ENCODE measurements at regions not wholly inside any gene's neighbourhood (a gene's known extent, or its start where the extent isn't known, plus 50 kb on each side); places are given as distances from the start of the nearest gene placed in this dataset.

DNA sequence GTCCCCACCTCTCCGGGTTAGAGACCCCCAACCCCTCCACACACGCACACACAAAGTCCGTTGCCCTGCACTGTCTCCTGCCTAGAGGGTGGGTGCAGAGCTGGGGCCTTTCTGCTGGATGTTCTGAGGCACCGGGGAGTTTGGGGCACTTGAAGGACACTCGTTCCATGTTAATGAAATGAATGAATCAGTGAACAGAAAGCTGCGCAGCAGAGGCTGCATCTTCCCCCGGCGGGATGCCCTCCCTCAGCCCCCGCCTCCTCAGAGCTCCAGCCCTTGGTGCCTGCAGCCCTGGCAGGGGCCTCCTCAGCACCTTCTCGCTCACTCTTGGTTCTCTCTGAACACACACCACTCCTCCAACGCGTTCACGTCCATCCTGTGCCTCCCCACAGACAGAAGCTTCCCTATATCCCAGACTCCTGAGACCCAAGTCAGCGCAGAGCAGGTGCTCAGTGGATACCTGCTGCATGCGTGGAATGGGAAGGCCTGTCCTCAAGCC lies 611.9 kb downstream of the TBC1D22A start:
- Histone ChIP-seq H3K4me3 (ENCODE audit: low read length) (no peak overlapping the region), H3K4me1 (ENCODE audit: control insufficient read depth, insufficient read depth, low read length) (no peaks in the 10 kb centered on the region), H3K27ac (ENCODE audit: low read depth, low read length) (no peak overlapping the region), H3K9ac (ENCODE audit: low read length) (no peak overlapping the region), H3K36me3 (ENCODE audit: control insufficient read depth, insufficient read depth, low read length) (no peaks in the 10 kb centered on the region), H3K27me3 (ENCODE audit: control insufficient read depth, insufficient read depth, low read length) (no peaks in the 10 kb centered on the region)

DNA sequence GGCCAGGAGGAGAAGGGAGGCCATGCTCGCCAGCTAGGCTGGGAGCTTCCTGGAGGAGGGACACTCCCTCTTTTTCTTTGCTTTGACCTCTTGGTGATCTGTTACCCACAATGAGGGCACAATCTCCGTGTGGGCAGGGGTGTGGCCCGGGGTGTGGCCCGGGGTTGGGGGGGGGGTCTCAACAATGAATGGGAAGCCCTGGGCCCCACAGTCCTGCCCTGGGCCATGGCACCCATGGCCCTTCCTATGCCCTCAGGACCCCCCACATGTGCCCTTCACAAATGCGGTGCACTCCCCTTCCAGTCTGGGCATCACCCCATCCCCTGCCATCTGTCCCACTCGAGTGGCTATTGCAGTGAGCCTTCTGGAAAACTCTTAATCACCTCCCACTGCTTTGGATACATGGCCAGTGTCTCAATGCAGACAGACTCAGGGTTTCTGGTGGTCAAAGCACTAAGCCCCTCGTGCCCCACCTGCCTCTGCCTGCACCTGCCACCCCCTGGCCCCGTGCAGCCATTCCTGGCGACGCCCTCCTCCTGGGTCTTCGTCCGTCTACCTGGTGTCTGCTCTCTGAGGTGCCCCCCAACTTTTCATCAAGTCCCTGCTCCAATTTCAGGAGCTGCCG lies 611.3 kb downstream of the TBC1D22A start:
- Histone ChIP-seq H3K9ac (ENCODE audit: low read length) (no peak overlapping the region), H3K4me1 (ENCODE audit: control insufficient read depth, insufficient read depth, low read length) (no peaks in the 10 kb centered on the region), H3K27me3 (ENCODE audit: control insufficient read depth, insufficient read depth, low read length) (no peaks in the 10 kb centered on the region), H3K4me3 (ENCODE audit: low read length) (no peak overlapping the region), H3K27ac (ENCODE audit: low read depth, low read length) (no peak overlapping the region), H3K36me3 (ENCODE audit: control insufficient read depth, insufficient read depth, low read length) (no peaks in the 10 kb centered on the region)

DNA sequence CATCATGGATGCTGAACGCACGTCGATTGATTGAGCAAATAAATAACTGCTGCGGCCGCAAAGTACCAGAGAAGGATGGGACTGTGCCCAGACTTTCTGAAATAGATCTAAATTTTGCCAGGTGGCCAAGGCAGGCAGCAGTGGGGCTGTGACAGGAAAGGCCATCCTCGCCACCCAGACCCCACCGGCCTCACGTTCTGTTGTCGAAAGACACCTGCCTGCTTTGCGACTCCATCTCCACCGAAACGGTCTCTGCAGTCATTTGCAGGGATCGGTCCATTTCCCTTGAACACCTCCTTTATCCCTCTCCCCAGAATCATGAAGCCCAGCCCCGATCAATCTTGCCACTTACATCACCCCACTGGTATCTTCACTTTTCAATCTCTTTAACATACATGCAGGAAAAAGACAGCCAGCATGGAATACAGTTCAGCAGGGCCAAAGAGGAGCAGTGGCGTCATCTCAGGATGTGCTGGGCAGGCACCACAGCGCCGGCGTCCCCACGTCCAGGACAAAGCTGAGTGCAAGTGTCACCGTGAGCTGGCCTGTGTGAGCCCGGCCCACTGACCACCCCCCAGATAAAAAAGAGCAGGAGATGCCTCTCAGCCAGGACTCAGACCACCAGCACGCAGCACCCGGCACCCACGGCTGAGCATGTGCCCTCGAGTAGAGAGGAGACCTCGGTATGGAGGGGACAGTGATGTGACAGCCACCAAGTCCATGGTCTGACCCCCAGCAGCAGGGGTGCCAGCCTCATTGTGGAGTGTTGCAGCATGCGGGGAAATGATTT lies 610.3 kb downstream of the TBC1D22A start:
- no peaks in the 10 kb centered on the region for H3K36me3 ChIP-seq (ENCODE audit: control insufficient read depth, insufficient read depth, low read length)
- H3K27me3 ChIP-seq (ENCODE audit: control insufficient read depth, insufficient read depth, low read length): no peaks in the 10 kb centered on the region
- no peak overlapping the region for H3K9ac ChIP-seq (ENCODE audit: low read length)
- H3K27ac ChIP-seq (ENCODE audit: low read depth, low read length): no peak overlapping the region
- no peak overlapping the region for H3K4me3 ChIP-seq (ENCODE audit: low read length)
- H3K4me1 ChIP-seq (ENCODE audit: control insufficient read depth, insufficient read depth, low read length): no peaks in the 10 kb centered on the region

DNA sequence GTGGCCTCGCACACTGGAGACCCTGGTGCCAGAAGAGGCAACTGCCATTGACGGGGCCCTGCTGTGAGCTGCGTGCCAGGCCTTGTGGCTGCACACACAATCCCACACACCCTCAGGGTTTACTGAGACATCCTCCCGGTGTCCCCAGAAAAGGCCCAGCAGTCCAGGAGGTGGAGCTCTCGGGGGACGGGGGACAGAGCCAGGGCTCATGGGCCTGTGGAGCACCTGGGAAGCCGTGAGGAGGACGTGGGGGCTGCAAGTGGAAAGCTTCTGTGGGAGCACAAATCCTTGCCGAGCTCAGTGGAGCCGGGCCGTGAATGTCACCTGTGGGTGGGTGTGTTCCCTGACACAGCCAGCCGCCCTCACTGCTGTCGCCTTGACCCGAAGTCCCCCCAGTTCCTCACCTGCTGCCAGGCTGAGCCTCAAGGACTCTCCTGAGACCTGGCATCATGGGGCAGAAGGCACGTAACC lies 609.7 kb downstream of the TBC1D22A start:
- Histone ChIP-seq H3K27me3 (ENCODE audit: control insufficient read depth, insufficient read depth, low read length) (no peaks in the 10 kb centered on the region), H3K9ac (ENCODE audit: low read length) (no peak overlapping the region), H3K27ac (ENCODE audit: low read depth, low read length) (no peak overlapping the region), H3K4me3 (ENCODE audit: low read length) (no peak overlapping the region), H3K4me1 (ENCODE audit: control insufficient read depth, insufficient read depth, low read length) (no peaks in the 10 kb centered on the region), H3K36me3 (ENCODE audit: control insufficient read depth, insufficient read depth, low read length) (no peaks in the 10 kb centered on the region)

DNA sequence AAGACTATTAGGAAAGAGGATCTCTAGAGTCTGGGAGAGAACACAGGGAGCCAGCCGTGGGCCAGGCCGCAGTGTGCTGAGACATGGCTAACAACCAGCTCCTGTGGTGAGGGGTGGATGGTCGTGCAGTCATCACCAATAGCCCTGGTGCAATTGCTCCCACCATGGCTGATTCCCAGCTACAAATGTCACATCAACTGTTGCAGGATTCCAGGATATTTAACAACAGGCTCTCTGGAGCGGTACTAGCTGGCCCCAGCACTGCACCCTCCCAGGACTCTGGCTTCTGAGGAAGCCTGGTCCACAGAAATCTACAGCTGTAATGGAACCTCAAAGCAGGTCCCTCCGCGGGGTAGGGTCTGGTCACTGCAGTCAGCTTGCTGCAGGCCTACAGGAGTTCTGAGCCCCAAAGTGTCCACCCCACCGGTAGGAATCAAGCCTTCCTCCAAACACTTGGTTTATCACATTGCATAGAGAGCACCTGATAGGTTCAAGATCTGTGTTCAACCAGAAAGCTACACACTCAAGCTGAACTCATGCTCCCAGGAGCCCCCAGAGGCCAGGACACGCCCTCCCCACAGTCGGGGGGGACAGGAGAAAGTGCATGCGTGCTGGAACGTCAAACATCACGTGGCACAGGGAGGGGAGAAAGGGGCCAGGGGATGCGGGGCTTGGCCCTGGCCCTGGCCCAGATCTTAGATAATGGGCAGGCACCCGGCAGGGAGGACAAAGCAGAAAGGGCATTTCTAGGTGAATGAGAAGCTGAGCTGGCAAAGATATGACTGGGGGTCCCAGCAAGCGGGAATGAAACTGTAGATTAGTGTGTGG lies 609.0 kb downstream of the TBC1D22A start:
- no peak overlapping the region for H3K27ac ChIP-seq (ENCODE audit: low read depth, low read length)
- no peak overlapping the region for H3K4me3 ChIP-seq (ENCODE audit: low read length)
- peaks cover under 1% of the 10 kb centered on the region for H3K27me3 ChIP-seq (ENCODE audit: control insufficient read depth, insufficient read depth, low read length)
- H3K4me1 ChIP-seq (ENCODE audit: control insufficient read depth, insufficient read depth, low read length): no peaks in the 10 kb centered on the region
- no peaks in the 10 kb centered on the region for H3K36me3 ChIP-seq (ENCODE audit: control insufficient read depth, insufficient read depth, low read length)
- H3K9ac ChIP-seq (ENCODE audit: low read length): no peak overlapping the region

- Histone ChIP-seq H3K9ac (ENCODE audit: low read length) (no peak overlapping the region), H3K36me3 (ENCODE audit: control insufficient read depth, insufficient read depth, low read length) (no peaks in the 10 kb centered on the region), H3K27me3 (ENCODE audit: control insufficient read depth, insufficient read depth, low read length) (peaks cover 5% of the 10 kb centered on the region), H3K4me1 (ENCODE audit: control insufficient read depth, insufficient read depth, low read length) (no peaks in the 10 kb centered on the region), H3K4me3 (ENCODE audit: low read length) (no peak overlapping the region), H3K27ac (ENCODE audit: low read depth, low read length) (no peak overlapping the region)
These were observed 608.2 kb downstream of the TBC1D22A start for GRCh38 chr22:47370448-47371262.

DNA sequence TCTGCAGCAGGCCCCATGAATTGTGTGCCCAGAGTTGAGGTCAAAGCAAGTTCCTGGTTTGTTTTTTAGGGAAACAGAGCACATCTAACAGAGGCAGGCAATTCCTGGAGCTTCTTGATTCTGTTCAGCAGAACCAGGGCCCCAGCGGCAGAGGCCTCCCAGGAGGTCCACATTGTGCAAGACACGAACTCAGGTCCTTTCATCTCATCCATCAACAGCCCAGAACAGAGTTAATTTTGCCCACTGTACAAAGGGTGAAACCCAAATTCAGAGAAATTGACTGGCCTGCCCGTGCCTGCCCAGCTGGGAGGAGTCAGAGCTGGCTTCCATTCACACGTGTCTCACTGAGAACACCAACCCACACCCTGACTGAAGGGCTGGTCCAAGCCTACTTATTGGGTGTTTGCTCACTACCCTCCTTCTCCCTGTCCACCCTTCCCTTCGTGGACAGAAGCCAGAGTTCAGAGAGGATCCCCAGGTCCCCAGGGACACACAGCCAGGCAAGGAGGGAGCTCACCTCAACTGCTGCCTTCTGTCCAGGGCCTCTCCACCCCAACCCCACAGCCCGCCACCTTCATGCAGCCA lies 607.1 kb downstream of the TBC1D22A start:
- Histone ChIP-seq H3K27me3 (ENCODE audit: control insufficient read depth, insufficient read depth, low read length) (peaks cover 5% of the 10 kb centered on the region), H3K27ac (ENCODE audit: low read depth, low read length) (no peak overlapping the region)

GRCh38 chr22:47369020-47369419 lies 606.6 kb downstream of the TBC1D22A start:
- peaks cover 5% of the 10 kb centered on the region for H3K27me3 ChIP-seq (ENCODE audit: control insufficient read depth, insufficient read depth, low read length)
- H3K9ac ChIP-seq (ENCODE audit: low read length): no peak overlapping the region
- no peaks in the 10 kb centered on the region for H3K4me1 ChIP-seq (ENCODE audit: control insufficient read depth, insufficient read depth, low read length)
- no peak overlapping the region for H3K27ac ChIP-seq (ENCODE audit: low read depth, low read length)
- H3K4me3 ChIP-seq (ENCODE audit: low read length): no peak overlapping the region
- H3K36me3 ChIP-seq (ENCODE audit: control insufficient read depth, insufficient read depth, low read length): no peaks in the 10 kb centered on the region

More for the DNA sequence above, 607.1 kb downstream of the TBC1D22A start:
- H3K9ac ChIP-seq (ENCODE audit: low read length): no peak overlapping the region
- no peak overlapping the region for H3K4me3 ChIP-seq (ENCODE audit: low read length)
- no peaks in the 10 kb centered on the region for H3K36me3 ChIP-seq (ENCODE audit: control insufficient read depth, insufficient read depth, low read length)
- no peaks in the 10 kb centered on the region for H3K4me1 ChIP-seq (ENCODE audit: control insufficient read depth, insufficient read depth, low read length)

GRCh38 chr22:47367993-47368945 lies 605.8 kb downstream of the TBC1D22A start:
- Histone ChIP-seq H3K27me3 (ENCODE audit: control insufficient read depth, insufficient read depth, low read length) (peaks cover 5% of the 10 kb centered on the region), H3K4me3 (ENCODE audit: low read length) (no peak overlapping the region), H3K27ac (ENCODE audit: low read depth, low read length) (no peak overlapping the region), H3K4me1 (ENCODE audit: control insufficient read depth, insufficient read depth, low read length) (no peaks in the 10 kb centered on the region), H3K36me3 (ENCODE audit: control insufficient read depth, insufficient read depth, low read length) (no peaks in the 10 kb centered on the region), H3K9ac (ENCODE audit: low read length) (no peak overlapping the region)

DNA sequence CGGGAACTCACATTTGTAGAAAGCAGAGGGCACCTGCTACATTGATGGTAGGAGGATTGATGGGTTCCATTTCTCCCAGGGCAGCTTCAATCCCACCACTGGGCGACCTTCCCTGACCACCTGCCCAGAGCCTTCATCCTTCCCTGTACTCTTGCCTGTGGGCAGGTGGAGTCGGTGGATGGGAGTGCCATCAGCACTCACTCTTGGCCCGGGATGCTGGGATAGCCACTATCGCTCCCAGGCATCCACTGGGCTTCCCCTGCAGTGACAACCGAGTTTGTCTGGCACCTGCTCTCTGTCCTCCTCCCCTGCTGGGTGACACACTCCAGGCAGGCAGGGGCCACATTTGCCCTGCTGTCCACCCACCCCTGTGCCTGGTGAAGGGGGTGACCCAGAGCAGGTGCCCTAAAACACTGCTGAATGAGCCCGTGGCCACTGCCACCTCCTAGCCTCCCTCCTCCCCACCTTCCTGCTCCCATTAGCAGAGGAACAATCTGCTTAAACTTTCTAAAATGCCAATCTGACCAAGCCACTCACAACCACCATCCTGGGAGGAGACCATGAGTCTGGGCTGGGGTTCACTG lies 604.7 kb downstream of the TBC1D22A start:
- Histone ChIP-seq H3K27me3 (ENCODE audit: control insufficient read depth, insufficient read depth, low read length) (peaks cover 5% of the 10 kb centered on the region), H3K4me1 (ENCODE audit: control insufficient read depth, insufficient read depth, low read length) (no peaks in the 10 kb centered on the region), H3K36me3 (ENCODE audit: control insufficient read depth, insufficient read depth, low read length) (no peaks in the 10 kb centered on the region), H3K4me3 (ENCODE audit: low read length) (no peak overlapping the region), H3K27ac (ENCODE audit: low read depth, low read length) (no peak overlapping the region), H3K9ac (ENCODE audit: low read length) (no peak overlapping the region)
